Stimulated activated CD4-positive, alpha-beta T cell treated with anti-CD3 and anti-CD28 coated beads, Interleukin-1b, Interleukin-23, amount 100 ng/mL, for 4 hours (primary cell): ENCODE measurements at regions not wholly inside any gene's neighbourhood (a gene's known extent, or its start where the extent isn't known, plus 50 kb on each side); places are given as distances from the start of the nearest gene placed in this dataset.

Experiments
- DNase-seq, 2 donors: peaks; one replicate each; pipeline ENCODE4 v3.0.0-alpha.2; 2020; ENCODE audit warnings: low read depth in 2 of 2

DNA sequence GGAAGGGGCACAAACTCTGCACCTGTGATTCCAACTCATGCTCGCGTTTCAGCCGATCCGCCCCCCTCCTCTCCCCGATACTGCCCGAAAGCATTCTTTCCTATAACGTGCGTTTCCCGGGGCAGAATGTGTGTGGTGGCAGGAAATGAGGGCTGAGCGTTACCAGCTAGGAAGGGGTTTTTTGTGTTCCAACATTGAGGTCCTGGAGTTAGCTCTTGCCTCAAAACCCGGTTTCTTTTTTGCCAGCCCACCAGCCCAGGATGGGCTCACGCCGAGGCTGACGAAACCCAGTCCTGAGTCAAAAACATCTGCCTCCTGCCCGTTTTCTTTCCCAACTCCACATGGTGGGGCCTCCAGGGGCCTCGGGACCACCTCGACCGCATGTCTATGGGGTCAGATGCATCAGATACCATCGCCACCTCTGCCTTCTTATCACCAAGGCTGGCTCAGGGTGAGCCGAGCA lies 113.7 kb upstream of the COPS8 start:
- no peak for DNase-seq

DNA sequence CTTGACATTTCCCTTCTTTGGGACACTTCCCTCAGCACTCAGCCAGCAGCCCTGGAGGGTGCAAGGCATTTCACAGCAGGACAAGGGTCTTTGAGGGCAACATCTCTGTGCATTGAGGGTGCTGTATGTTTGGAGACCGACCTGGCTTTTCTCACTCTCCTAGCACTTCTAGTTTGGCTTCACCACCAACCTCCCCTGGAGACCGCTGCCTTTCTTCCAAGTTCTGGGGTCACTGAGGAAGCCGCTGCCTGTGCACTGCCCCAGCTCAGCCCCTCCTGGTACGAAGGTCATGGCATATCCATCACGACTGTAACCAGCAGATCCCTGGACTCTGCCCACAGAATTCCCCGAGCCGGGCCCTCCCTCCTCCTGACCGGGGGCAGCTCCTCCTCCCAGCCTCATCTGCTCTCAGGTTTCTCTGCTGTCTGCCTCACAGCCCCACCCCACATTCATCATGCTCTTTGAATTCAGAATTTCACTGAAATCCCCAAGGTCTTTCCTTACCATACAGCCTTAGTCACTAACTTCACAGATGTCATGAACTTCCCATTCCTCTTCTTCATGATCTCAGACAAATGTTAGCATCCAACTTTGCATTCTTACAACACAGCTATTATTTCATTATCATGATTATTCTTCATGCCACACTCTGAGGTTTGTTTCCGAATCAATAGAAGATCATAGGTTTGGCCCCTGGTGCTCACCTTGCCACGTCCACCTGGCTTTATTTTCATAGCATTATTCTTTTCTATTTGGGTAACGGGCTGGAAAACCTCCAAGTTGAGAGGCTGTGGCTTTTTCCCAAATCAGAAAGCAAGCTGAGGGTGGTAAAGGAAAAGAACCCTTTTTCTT lies 113.0 kb upstream of the COPS8 start:
- no peak for DNase-seq

DNA sequence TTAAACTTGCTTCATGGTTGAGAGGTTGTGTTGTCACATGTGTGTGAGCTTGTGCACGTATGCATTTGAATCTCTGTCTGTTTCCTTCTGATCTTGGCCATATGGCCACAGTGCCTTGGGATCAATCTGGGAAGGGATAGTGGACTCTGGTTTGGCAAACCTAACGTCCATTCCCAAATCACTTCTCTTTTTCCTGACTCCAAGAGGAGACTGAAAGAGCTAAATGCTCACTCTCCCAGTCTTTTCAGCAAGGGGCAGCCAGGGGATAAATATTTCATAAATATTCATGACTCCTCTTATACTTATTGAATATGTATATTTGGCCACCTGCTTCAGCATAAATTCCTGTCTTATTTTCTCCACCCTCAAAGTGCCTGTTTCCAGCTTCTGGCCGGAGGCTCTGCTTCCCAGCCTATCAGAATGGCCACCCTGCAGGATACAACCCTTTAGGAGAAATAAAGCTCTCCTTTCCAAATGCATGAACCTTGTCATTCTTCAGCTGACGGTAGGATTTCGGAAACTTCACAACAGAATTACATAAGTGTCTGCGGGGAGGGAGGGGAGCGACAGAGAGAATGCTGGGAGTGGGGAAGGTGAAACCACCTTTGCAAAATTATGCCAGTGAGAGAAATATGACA lies 112.2 kb upstream of the COPS8 start:
- no peak for DNase-seq

DNA sequence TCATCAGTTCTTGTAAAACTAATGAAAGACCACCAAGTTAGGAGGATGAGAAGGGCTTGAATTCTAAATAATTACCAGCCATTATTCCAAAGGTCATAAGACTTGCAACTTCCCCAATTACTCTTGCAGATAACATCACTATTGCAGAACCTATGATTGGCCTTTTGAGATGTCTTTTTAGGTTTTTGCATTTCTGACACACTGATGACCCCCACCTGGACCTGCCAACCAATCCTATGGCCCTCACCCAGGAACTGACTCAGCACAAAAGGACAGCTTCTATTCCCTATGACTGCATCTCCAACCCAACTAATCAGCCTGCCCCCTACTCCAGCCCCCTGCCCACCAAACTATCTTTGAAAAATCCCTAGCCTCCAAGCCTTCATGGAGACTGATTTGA lies 111.5 kb upstream of the COPS8 start:
- no peak for DNase-seq

DNA sequence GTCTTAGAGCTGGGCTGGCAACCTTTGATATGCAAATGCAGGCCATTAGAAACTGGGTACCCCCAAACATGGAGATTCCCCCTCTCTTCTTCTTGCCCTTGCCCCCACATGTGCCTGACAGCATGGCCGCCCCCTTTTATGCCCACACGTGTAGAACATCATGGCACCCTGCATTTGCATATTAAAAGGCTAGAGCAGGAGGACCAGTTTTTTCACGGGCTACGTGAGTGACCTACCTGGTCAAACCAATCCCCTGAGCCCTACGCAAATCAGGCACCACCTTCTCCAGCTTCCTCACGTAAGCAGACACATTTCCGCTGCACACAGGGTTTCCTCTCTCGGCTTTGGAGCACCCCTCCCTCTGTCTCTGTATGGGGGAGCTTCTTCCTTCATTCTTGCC lies 110.9 kb upstream of the COPS8 start:
- no peak for DNase-seq

GRCh38 chr2:236975766-236976165 lies 109.9 kb upstream of the COPS8 start:
- no peak for DNase-seq

DNA sequence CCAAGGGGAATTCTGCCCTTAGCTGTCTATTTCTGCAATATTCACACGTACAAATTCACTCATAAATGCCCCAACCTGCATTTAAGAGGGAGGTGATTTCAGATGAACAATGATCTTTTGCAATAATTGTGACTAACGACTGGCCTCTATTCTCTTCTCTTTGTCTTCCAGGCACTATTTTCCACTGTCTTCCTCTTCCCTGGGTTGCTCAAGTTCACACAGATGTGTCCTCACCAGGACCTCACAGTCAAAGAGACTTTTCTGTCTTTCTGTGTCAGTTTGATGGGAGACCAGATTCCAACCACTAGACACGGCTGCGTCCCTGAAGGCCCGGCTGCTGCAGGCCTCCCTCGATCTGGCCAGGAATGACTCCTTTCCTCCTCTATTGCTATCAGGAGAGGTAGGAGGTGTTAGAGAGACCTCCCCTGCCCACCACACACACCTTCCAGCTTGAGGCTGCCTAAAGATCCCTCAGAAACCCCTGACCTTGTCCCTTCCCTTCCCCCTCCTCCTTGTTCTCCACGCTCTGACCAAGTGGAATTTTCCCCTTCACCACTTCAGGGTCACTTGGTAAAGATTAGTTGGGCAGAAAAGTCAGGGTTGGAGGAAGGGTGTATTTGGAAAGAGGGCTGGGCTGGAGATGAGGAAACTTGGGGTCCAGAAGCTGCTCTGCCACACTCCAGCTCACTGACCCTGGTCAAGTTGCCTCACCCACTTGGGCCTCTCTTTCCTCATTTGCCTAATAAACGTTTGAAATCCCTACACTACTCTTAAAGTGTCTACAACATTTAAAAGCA lies 109.2 kb upstream of the COPS8 start:
- DNase-seq, result no peak

DNA sequence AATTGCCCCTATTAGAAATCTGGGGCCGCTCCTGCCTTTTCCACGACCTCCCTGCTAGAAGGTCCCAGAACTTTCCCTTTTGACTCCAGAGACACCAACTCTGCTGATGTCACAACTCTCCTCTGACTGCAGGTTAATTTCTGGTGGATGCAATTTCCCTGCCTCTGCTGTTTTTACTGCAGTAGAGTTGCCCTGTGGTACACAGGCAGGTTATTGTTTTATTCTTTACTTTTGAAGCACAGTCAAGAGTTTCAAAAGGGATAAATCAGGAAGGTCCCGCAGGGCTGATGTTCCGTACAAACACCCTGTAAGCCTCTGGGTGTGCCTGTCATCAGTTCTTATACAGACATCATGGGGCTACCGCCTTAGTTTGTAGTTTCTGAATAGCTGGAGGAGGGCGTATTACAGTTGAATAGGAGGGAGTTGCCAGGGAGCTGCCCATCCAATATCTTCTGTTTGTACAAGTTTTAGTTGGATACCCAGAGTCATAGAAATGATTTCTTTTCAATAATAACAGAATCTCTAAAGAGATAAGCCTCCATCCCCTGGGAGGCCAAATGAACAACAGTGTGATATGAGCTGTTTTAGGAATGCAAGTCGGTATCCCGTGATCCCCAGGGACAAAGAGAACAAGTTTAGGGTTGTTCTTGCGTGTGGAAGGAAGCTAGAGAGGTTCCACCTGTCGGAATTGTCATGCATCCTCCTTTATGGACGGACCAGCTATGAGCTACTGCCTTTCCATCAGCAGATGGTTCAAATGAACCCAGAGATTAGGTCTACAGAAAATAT lies 108.4 kb upstream of the COPS8 start:
- no peak for DNase-seq

DNA sequence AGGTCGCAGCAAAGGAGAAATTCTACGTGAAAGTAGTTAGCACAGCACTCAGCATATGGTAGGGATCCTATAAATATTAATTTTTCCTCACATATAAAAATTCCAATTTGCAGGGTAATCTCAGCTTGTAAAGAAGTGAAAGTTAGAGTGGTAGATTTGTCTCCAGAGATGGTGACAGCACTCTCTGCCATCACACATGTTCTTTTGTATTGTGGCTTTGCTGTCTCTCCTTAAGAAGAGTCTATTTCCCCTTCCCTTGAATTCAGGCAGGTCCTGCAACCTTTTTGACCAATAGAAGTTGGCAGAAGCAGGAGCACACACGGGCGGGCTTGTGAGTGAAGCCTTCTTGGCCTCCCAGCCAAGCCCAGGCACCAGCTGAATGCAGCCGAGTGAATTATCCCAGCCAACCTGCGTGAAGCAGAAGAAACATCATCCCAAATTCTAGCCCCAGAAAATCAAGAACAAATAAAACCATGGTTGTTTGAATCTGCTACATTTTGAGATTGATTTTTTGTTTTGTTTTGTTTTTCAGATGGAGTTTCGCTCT lies 107.8 kb upstream of the COPS8 start:
- no peak for DNase-seq

DNA sequence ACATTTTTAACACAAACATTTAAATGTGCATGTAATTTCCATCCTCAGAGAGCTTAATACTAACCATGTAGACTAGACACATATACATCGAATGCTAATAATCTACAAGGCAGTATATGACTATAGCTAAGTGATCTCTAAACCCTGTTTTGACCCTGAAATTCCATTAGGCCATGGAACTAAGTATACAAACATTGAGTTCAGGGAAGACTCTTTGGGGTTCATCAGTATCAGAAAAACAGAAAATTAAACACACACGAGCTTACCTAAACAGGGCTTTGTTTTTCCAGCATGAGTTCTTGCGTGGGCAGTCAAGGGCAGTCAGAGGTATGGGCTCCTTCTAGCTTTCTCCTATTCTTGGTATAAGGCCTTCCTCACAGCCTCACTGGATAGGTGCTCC lies 106.0 kb upstream of the COPS8 start:
- no peak for DNase-seq

- DNase-seq, result no peak
These were observed 104.7 kb upstream of the COPS8 start for GRCh38 chr2:236980961-236981360.

GRCh38 chr2:236981701-236982485 lies 103.8 kb upstream of the COPS8 start:
- no peak for DNase-seq

DNA sequence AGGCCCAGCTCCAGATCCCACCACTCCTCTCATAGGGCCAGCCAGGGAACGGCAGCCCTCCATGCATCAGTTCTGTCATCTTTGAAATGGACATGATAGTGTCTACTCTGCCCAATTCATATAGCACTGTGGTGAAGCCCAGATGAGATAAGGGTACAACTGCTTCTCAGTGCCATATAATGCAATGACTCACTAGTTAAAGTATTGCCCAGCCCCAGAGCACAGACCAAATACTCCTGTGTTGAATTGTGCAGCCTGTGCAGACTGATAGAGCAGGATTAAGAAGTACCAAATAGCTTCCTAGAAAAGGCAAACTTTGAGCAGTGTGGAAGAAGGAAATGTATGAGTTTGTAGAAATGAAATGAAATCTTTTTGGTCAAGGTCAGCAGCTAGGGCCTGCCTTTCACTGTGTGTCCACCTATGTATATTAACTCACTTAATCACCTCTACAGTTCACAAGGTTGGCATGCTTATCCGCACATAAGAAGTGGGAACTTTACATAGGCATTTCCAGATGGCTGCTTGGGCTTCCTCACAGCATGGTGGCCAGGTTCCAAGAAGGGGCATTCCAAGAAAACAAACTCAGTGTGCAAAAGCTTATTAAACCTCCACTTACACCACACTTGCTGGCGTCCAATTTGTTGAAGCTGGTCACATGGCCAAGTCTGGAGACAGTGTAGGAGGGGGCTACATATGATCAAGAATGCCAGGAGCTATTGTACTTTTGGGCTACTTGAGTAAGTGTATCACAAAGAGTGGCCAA lies 102.8 kb upstream of the COPS8 start:
- no peak for DNase-seq

DNA sequence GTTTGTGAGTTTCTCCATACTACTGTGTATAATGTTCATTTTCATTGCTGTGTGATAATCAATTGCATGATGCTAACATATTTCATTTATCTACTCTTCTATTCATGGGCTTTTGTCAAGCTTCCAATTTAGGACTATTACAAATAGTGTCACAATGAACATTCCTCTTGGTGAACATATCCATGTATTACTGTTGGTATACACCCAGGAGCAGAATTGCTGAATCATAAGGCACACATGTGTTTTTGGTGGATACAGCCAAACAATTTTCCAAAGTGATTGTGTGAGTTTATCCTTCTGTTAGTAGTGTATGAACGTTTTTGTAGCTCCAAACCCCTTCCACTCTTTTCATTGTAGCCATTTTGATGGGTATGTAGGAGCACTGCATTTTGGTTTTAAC lies 101.6 kb upstream of the COPS8 start:
- DNase-seq, result no peak

DNA sequence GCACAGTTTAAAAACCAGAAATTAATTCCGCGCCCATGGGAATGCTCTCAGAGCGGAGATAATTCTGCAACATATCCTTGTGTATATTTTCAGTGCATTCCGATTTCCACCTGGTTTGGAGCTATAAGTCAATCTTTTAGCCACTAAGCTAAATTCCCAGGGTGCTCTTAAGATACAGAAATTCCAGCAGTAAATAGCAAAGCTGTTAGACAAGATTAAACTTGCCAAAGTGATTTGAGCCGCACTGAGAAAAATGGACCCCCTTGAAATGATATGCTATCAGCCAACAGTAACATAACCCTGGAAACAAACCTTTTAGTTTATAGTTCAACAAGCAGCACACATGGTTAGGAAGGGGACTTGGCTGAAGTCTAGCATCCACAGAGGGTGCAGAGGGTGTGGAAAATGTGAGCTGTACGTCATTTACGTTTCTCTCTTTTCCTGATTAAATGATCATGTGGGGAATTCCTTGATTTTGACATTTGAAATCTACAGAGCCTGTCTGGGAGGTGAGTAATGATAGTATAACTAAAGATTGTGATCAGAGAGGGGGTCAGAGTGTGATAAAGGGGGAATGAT lies 99.8 kb upstream of the COPS8 start:
- no peak for DNase-seq

GRCh38 chr2:236986524-236987330 lies 99.0 kb upstream of the COPS8 start:
- DNase-seq, result no peak

DNA sequence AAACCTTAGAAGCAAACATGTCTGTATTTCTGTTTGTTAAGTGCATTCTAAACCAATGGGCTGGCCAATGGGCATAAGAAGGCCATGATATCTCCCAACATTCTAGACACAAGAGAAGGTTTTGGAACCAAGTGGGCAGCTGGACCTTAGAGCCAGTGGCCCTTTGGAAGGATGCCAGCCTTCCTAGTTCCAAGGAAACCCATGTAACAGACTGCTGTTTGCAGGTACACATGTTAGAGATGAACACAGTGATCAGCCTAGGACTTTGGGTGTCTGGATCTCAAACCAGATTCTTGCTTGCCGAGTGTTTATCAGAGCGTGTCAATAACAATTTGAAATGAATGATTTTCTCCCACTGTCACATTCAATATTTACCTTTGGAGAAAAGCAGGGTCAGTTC lies 97.5 kb upstream of the COPS8 start:
- DNase-seq, result no peak
